GM12891 (cell line): ENCODE measurements at regions not wholly inside any gene's neighbourhood (a gene's known extent, or its start where the extent isn't known, plus 50 kb on each side); places are given as distances from the start of the nearest gene placed in this dataset.

Source experiments
- POLR2A ChIP-seq: IDR thresholded peaks from 2 replicates; pipeline ENCODE4 v1.6.1; 2011; ENCODE audit warnings: low read depth, low read length, control low read depth
- POLR2AphosphoS5 ChIP-seq: IDR thresholded peaks from 2 replicates; pipeline ENCODE4 v1.6.1; 2011; ENCODE audit warnings: low read depth, low read length, control low read depth
- TAF1 ChIP-seq: IDR thresholded peaks from 2 replicates; pipeline ENCODE4 v1.6.1; 2011; ENCODE audit warnings: low read depth, low read length, control low read depth

- no peak for TF ChIP-seq POLR2A
- TF ChIP-seq POLR2AphosphoS5: no peak
- TF ChIP-seq TAF1: no peak
These were observed 113.2 kb upstream of the KAZN start for GRCh38 chr1:14485285-14485684.
